HCT116 (cell line): ENCODE measurements at regions not wholly inside any gene's neighbourhood (a gene's known extent, or its start where the extent isn't known, plus 50 kb on each side); places are given as distances from the start of the nearest gene placed in this dataset.

Experiments
- ATAC-seq: fragments of 200-7000 bp; cut with Tn5 transposase; 2 replicates; pipeline ENCODE4 v1.9.1; 2020; ENCODE audit warnings: mild to moderate bottlenecking, moderate library complexity
- BruUV-seq: library from RNA; stranded (reverse); fragments of 400-500 nt; replicated peaks from 2 replicates; lab custom pipeline; 2021; lab: Mats Ljungman, UMichigan
- CTCF ChIA-PET: fragments of 300-600 bp; sonication (Branson Sonifier 250); formaldehyde crosslinking; loops from one replicate; lab custom pipeline; 2021; ENCODE audit warnings: antibody characterized with exemption; lab: Charles Lee
- POLR2A ChIA-PET: fragments of 300-600, 350-600 bp; sonication (Branson Sonifier 250); formaldehyde crosslinking; loops from one replicate; lab custom pipeline; 2021; ENCODE audit warnings: antibody characterized with exemption; lab: Charles Lee
- RAD21 ChIA-PET, 2 experiments: fragments of 300-600 bp; sonication (Branson Sonifier 250); formaldehyde crosslinking; loops; one replicate each; lab custom pipeline; 2023; ENCODE audit warnings: low total read pairs in 2 of 2; ENCODE audit not compliant: uncharacterized antibody in 2 of 2, unreplicated experiment in 2 of 2, low non-redundant PET in 1 of 2; lab: Charles Lee
- DNase-seq: peaks from one replicate; pipeline ENCODE4 v3.0.0-alpha.2; 2010; ENCODE audit warnings: low read depth, low spot score
- H2AFZ ChIP-seq: fragments of 200-600 bp; shearing (Covaris generic), sonication (generic); 2 replicates; pipeline ENCODE4 v1.6.1; 2017; ENCODE audit warnings: low read depth, mixed run types, mixed read lengths, antibody characterized with exemption, low read length; ENCODE audit not compliant: poor library complexity, severe bottlenecking
- H3K27ac ChIP-seq: 2 replicates; pipeline ENCODE4 v1.5.1; 2012; ENCODE audit warnings: low read depth, low read length
- H3K27me3 ChIP-seq: fragments of 200-600 bp; sonication (generic); 2 replicates; pipeline ENCODE4 v1.6.1; 2016; ENCODE audit warnings: mixed run types, low read length, mixed read lengths; ENCODE audit not compliant: insufficient read depth
- H3K36me3 ChIP-seq, 2 experiments: fragments of 200-500 bp in 1 of 2; fragments of 200-600 bp in 1 of 2; sonication (Bioruptor generic) in 1 of 2; sonication (generic) in 1 of 2; 2 replicates each; pipeline versions ENCODE4 v1.5.1 to v1.6.1; 2014 to 2016; ENCODE audit warnings: low read length in 2 of 2, inconsistent platforms in 1 of 2, mixed read lengths in 1 of 2, mixed run types in 1 of 2; ENCODE audit not compliant: insufficient read depth in 2 of 2, control insufficient read depth in 1 of 2
- H3K4me1 ChIP-seq, 2 experiments: fragments of 200-600 bp in 1 of 2; sonication (generic) in 1 of 2; 2 replicates each; pipeline versions ENCODE4 v1.5.1 to v1.6.1; 2012 to 2017; ENCODE audit warnings: low read length in 2 of 2, inconsistent platforms in 1 of 2, mild to moderate bottlenecking in 1 of 2, mixed read lengths in 1 of 2, mixed run types in 1 of 2, moderate library complexity in 1 of 2; ENCODE audit not compliant: insufficient read depth in 2 of 2, control insufficient read depth in 1 of 2
- H3K4me2 ChIP-seq: fragments of 200-600 bp; sonication (generic); 2 replicates; pipeline ENCODE4 v1.6.1; 2017; ENCODE audit warnings: mixed run types, low read length, mixed read lengths
- H3K4me3 ChIP-seq, 2 experiments: fragments of 200-600 bp in 1 of 2; sonication (generic) in 1 of 2; replicated peaks in 1 of 2; 2 replicates each; pipeline ENCODE4 v1.5.1; 2011 to 2016; ENCODE audit warnings: low read length in 2 of 2, control low read depth in 1 of 2, low read depth in 1 of 2, mild to moderate bottlenecking in 1 of 2, mixed read lengths in 1 of 2, mixed run types in 1 of 2
- H3K79me2 ChIP-seq: fragments of 200-600 bp; sonication (generic); 2 replicates; pipeline ENCODE4 v1.6.1; 2017; ENCODE audit warnings: mild to moderate bottlenecking, mixed run types, low read length, moderate library complexity, mixed read lengths; ENCODE audit not compliant: insufficient read depth
- H3K9ac ChIP-seq: fragments of 200-600 bp; sonication (generic); 2 replicates; pipeline ENCODE4 v1.6.1; 2016; ENCODE audit warnings: low read length, mixed read lengths
- H3K9me2 ChIP-seq: fragments of 200-600 bp; sonication (generic), shearing (Covaris generic); 2 replicates; pipeline ENCODE4 v1.6.1; 2017; ENCODE audit warnings: mixed run types, mild to moderate bottlenecking, moderate library complexity; ENCODE audit not compliant: insufficient read depth
- H3K9me3 ChIP-seq, 2 experiments: fragments of 200-500 bp in 1 of 2; fragments of 200-600 bp in 1 of 2; sonication (Bioruptor generic) in 1 of 2; sonication (generic) in 1 of 2; 2 replicates each; pipeline ENCODE4 v1.6.1; 2014 to 2017; ENCODE audit warnings: low read length in 2 of 2, mixed read lengths in 2 of 2, inconsistent platforms in 1 of 2, low read depth in 1 of 2, mild to moderate bottlenecking in 1 of 2, mixed run types in 1 of 2, moderate library complexity in 1 of 2; ENCODE audit not compliant: control insufficient read depth in 1 of 2, insufficient read depth in 1 of 2
- H4K20me1 ChIP-seq: fragments of 200-600 bp; sonication (generic), shearing (Covaris generic); 2 replicates; pipeline ENCODE4 v1.6.1; 2017; ENCODE audit warnings: mixed run types, mild to moderate bottlenecking, moderate library complexity; ENCODE audit not compliant: insufficient read depth
- CBX3 ChIP-seq: IDR thresholded peaks from 2 replicates; pipeline ENCODE4 v1.6.1; 2012; ENCODE audit warnings: low read depth
- EGR1 ChIP-seq: IDR thresholded peaks from 2 replicates; pipeline ENCODE4 v1.6.1; 2012; ENCODE audit warnings: low read depth
- EZH2phosphoT487 ChIP-seq: fragments of 200-600 bp; IDR thresholded peaks from 2 replicates; pipeline ENCODE4 v1.6.1; 2018; ENCODE audit warnings: antibody characterized with exemption, borderline replicate concordance
- FOSL1 ChIP-seq: IDR thresholded peaks from 2 replicates; pipeline ENCODE4 v1.6.1; 2012; ENCODE audit warnings: low read depth
- RAD21 ChIP-seq: IDR thresholded peaks from 2 replicates; pipeline ENCODE4 v1.6.1; 2012; ENCODE audit warnings: low read depth, mild to moderate bottlenecking
- REST ChIP-seq: IDR thresholded peaks from 2 replicates; pipeline ENCODE4 v1.6.1; 2012; ENCODE audit warnings: low read depth
- SIN3A ChIP-seq: IDR thresholded peaks from 2 replicates; pipeline ENCODE4 v1.6.1; 2012; ENCODE audit warnings: low read depth
- SP1 ChIP-seq: IDR thresholded peaks from 2 replicates; pipeline ENCODE4 v1.6.1; 2012; ENCODE audit warnings: low read depth
- SRF ChIP-seq: IDR thresholded peaks from 2 replicates; pipeline ENCODE4 v1.6.1; 2012; ENCODE audit warnings: low read depth
- TCF7L2 ChIP-seq: IDR thresholded peaks from 2 replicates; pipeline ENCODE4 v1.7.0; 2011; ENCODE audit warnings: borderline replicate concordance, inconsistent platforms; ENCODE audit not compliant: insufficient read depth, insufficient read length; ENCODE audit errors: extremely low read depth
- YY1 ChIP-seq: IDR thresholded peaks from 2 replicates; pipeline ENCODE4 v1.6.1; 2011; ENCODE audit warnings: low read length, low read depth, moderate library complexity, mild to moderate bottlenecking; ENCODE audit not compliant: insufficient replicate concordance; ENCODE audit errors: extremely low read depth
- ZBTB33 ChIP-seq: IDR thresholded peaks from 2 replicates; pipeline ENCODE4 v1.6.1; 2011; ENCODE audit warnings: mild to moderate bottlenecking, low read length, moderate library complexity; ENCODE audit not compliant: insufficient replicate concordance; ENCODE audit errors: extremely low read depth
- ZFX ChIP-seq: fragments of 450-650 bp; IDR thresholded peaks from 2 replicates; pipeline ENCODE4 v1.6.1; 2017
- ZNF274 ChIP-seq: fragments of 200-500 bp; sonication (Bioruptor generic); IDR thresholded peaks from 2 replicates; pipeline ENCODE4 v1.6.1; 2014; ENCODE audit warnings: mild to moderate bottlenecking, low read depth, low read length, inconsistent platforms
- intact Hi-C: fragments of 100-400 bp; cut with micrococcal nuclease; formaldehyde crosslinking; loops from 2 replicates; pipeline ENCODE4 v1.10.0; 2022
- TF ChIP-seq, protein P1 (sequence below): IDR thresholded peaks from 2 replicates; pipeline ENCODE4 v1.6.1; 2012

GRCh38 chr3:116961106-116961505 lies 251.5 kb downstream of the TUSC7 start:
- Histone ChIP-seq H3K79me2 (no peaks in the 10 kb centered on the region), H4K20me1 (no peaks in the 10 kb centered on the region), H3K9me2 (no peaks in the 10 kb centered on the region), H3K4me2 (no peak overlapping the region), H3K9me3 (peaks cover 0 to 4% of the 10 kb centered on the region in 2 experiments; a peak in 1 of 4 replicates), H3K4me3 (no peak overlapping the region), H3K27ac (no peak overlapping the region)
- ChIA-PET CTCF (no interaction called here), POLR2A (no interaction called here)
- ATAC-seq, result no peak
- DNase-seq, result no peak
- intact Hi-C loops, result no loop called here
- TF ChIP-seq SIN3A (no peak), REST (no peak), SRF (no peak), EZH2phosphoT487 (no peak), FOSL1 (no peak), ZBTB33 (no peak), YY1 (no peak), CBX3 (no peak), EGR1 (no peak), ZNF274 (no peak), RAD21 (no peak), SP1 (no peak), ZFX (no peak), TCF7L2 (no peak)
- TF ChIP-seq, protein P1, sequence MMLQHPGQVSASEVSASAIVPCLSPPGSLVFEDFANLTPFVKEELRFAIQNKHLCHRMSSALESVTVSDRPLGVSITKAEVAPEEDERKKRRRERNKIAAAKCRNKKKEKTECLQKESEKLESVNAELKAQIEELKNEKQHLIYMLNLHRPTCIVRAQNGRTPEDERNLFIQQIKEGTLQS, result no peak
- TF ChIP-seq, all 23 proteins: peak for 0
- no peak overlapping the region for H3K9ac ChIP-seq
- no TSS peak for BruUV-seq
- no peak overlapping the region for H2AFZ ChIP-seq
- H3K4me1 ChIP-seq, result no peaks in the 10 kb centered on the region
- no peaks in the 10 kb centered on the region for H3K27me3 ChIP-seq
- RAD21 ChIA-PET, result no interaction called here
- H3K36me3 ChIP-seq, result no peaks in the 10 kb centered on the region
